Natural killer cell (primary cell): ENCODE measurements at regions not wholly inside any gene's neighbourhood (a gene's known extent, or its start where the extent isn't known, plus 50 kb on each side); places are given as distances from the start of the nearest gene placed in this dataset.
"Not testable (repeated sequence)": the region's sequence is repeated elsewhere in the genome, so short reads cannot be mapped to it uniquely, and the experiment has no call there.

Experiments used
- ATAC-seq, 3 donors: fragments of 150-1000 bp in 2 of 3; fragments of 200-7000 bp in 1 of 3; cut with Tn5 transposase; 1 replicate in 1 of 3; 2 replicates in 2 of 3; pipeline ENCODE4 v1.10.0; 2021; ENCODE audit warnings: mild to moderate bottlenecking in 2 of 3, moderate library complexity in 2 of 3
- DNase-seq, 2 donors: peaks; one replicate each; pipeline versions ENCODE4 v3.0.0 to v3.0.0-alpha.2; 2013 to 2021; ENCODE audit warnings: mixed read lengths in 1 of 2
- H3K27ac ChIP-seq: one replicate; pipeline ENCODE4 v1.5.1; 2013; ENCODE audit warnings: mild to moderate bottlenecking, low read length
- H3K27me3 ChIP-seq: one replicate; pipeline ENCODE4 v1.6.1; 2013; ENCODE audit warnings: low read length; ENCODE audit not compliant: control insufficient read depth, insufficient read depth
- H3K36me3 ChIP-seq: one replicate; pipeline ENCODE4 v1.6.1; 2013; ENCODE audit warnings: low read length; ENCODE audit not compliant: control insufficient read depth, insufficient read depth
- H3K4me1 ChIP-seq: one replicate; pipeline ENCODE4 v1.6.1; 2013; ENCODE audit warnings: low read length; ENCODE audit not compliant: control insufficient read depth, insufficient read depth
- H3K4me3 ChIP-seq: one replicate; pipeline ENCODE4 v1.5.1; 2013; ENCODE audit warnings: low read length
- H3K9me3 ChIP-seq: one replicate; pipeline ENCODE4 v1.6.1; 2013; ENCODE audit warnings: low read length; ENCODE audit not compliant: control insufficient read depth, insufficient read depth
- H3K27ac Mint-ChIP-seq, 2 donors: one replicate each; pipeline ENCODE4 v1.8.0; 2022; ENCODE audit warnings: mild to moderate bottlenecking in 2 of 2, mixed read lengths in 2 of 2, moderate library complexity in 1 of 2
- H3K27me3 Mint-ChIP-seq, 2 donors: one replicate each; pipeline ENCODE4 v1.8.0; 2022; ENCODE audit warnings: low read depth in 2 of 2, mixed read lengths in 2 of 2
- H3K36me3 Mint-ChIP-seq: one replicate; pipeline ENCODE4 v1.8.0; 2022; ENCODE audit warnings: mixed read lengths
- H3K4me1 Mint-ChIP-seq, 2 donors: one replicate each; pipeline ENCODE4 v1.8.0; 2022; ENCODE audit warnings: mixed read lengths in 2 of 2
- H3K4me3 Mint-ChIP-seq: one replicate; pipeline ENCODE4 v1.8.0; 2022; ENCODE audit warnings: mild to moderate bottlenecking, moderate library complexity, mixed read lengths
- H3K9me3 Mint-ChIP-seq, 2 donors: one replicate each; pipeline ENCODE4 v1.8.0; 2022; ENCODE audit warnings: mixed read lengths in 2 of 2
- CTCF ChIP-seq: fragments of 200-600 bp; IDR thresholded peaks from one replicate; pipeline ENCODE4 v1.8.0; 2022; ENCODE audit warnings: antibody characterized with exemption
- WGBS: methylation state at CpG from one replicate; pipeline ENCODE4 v1.1.7; 2013; ENCODE audit warnings: missing lambda C conversion rate; ENCODE audit not compliant: insufficient coverage; 5-methylcytosine and 5-hydroxymethylcytosine counted together
- intact Hi-C: fragments of 100-400 bp; cut with micrococcal nuclease; formaldehyde crosslinking; loops from one replicate; pipeline ENCODE4 v1.14.2; 2022

GRCh38 chr12:25707056-25707455 lies 154.0 kb upstream of the LMNTD1 start:
- no peak overlapping the region for H3K4me3 Mint-ChIP-seq
- intact Hi-C loops, result no loop called here
- no peaks in the 10 kb centered on the region for H3K27me3 Mint-ChIP-seq
- Histone ChIP-seq H3K27ac (no peak overlapping the region), H3K36me3 (no peaks in the 10 kb centered on the region), H3K4me3 (no peak overlapping the region), H3K9me3 (peaks cover 5% of the 10 kb centered on the region), H3K4me1 (no peaks in the 10 kb centered on the region), H3K27me3 (no peaks in the 10 kb centered on the region)
- no peak for TF ChIP-seq CTCF
- H3K9me3 Mint-ChIP-seq, result no peaks in the 10 kb centered on the region
- no peak for ATAC-seq
- no peaks in the 10 kb centered on the region for H3K36me3 Mint-ChIP-seq
- H3K4me1 Mint-ChIP-seq, result no peaks in the 10 kb centered on the region
- no peak overlapping the region for H3K27ac Mint-ChIP-seq
- no peak for DNase-seq

GRCh38 chr12:25708661-25709060 lies 155.6 kb upstream of the LMNTD1 start:
- Mint-ChIP-seq H3K27me3 (no peaks in the 10 kb centered on the region), H3K4me3 (no peak overlapping the region), H3K36me3 (no peaks in the 10 kb centered on the region), H3K4me1 (no peaks in the 10 kb centered on the region), H3K27ac (no peak overlapping the region), H3K9me3 (no peaks in the 10 kb centered on the region)
- H3K4me3 ChIP-seq, result no peak overlapping the region
- no peak for DNase-seq
- ATAC-seq, result no peak
- intact Hi-C loops, result no loop called here
- no peaks in the 10 kb centered on the region for H3K36me3 ChIP-seq
- H3K4me1 ChIP-seq, result no peaks in the 10 kb centered on the region
- no peak for TF ChIP-seq CTCF
- WGBS, result 77% methylated on average over 2 of the region's 2 CpGs
- H3K27ac ChIP-seq, result no peak overlapping the region
- peaks cover 5% of the 10 kb centered on the region for H3K9me3 ChIP-seq
- H3K27me3 ChIP-seq, result no peaks in the 10 kb centered on the region

- no peaks in the 10 kb centered on the region for H3K4me1 Mint-ChIP-seq
- no peaks in the 10 kb centered on the region for H3K9me3 Mint-ChIP-seq
Observed at GRCh38 chr12:25710128-25710527, 157.0 kb upstream of the LMNTD1 start.

DNA sequence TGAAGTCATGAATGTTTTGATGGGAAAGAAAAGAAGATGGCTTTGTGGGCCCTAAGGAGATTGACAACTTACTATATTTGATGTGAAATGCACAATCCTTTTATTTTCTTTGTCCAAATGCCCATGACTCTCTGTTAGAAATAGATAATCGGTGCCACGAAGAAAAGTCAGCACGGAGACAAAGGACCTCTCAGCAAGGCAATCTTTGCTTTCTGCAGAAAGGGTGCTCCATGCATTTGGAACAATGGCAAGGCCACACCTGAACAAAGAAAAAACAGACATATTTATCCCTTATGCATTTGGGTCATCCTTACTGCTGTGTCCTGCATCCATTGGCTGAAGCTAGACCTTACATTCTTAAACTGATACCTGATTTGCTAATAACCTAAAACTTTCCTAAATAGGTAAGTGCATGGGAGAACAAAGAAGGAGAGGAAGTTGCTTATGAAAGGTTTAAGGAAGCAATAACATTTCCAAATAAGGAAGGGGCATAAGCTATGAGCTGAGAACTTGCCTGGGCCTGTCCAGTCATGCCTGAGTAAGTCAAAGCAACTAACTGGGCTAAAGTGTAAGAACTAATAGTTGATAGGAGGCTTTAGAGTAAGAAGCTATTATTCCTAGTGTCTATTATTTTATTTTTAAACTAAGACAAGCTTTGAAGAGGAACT lies 158.0 kb upstream of the LMNTD1 start:
- H3K27ac ChIP-seq, intact Hi-C loops, H3K9me3 ChIP-seq, H3K4me1 ChIP-seq, H3K36me3 ChIP-seq, ATAC-seq, H3K4me1 Mint-ChIP-seq, H3K4me3 Mint-ChIP-seq, H3K9me3 Mint-ChIP-seq, H3K27ac Mint-ChIP-seq, H3K27me3 ChIP-seq, H3K27me3 Mint-ChIP-seq, H3K4me3 ChIP-seq, H3K36me3 Mint-ChIP-seq, DNase-seq: not testable (repeated sequence)
- WGBS, result 87% methylated on average over 3 of the region's 3 CpGs

More at GRCh38 chr12:25710128-25710527, 157.0 kb upstream of the LMNTD1 start:
- no peak for TF ChIP-seq CTCF
- intact Hi-C loops, result no loop called here
- Histone ChIP-seq H3K36me3 (no peaks in the 10 kb centered on the region), H3K4me1 (no peaks in the 10 kb centered on the region), H3K9me3 (peaks cover 5% of the 10 kb centered on the region), H3K27ac (no peak overlapping the region), H3K4me3 (no peak overlapping the region), H3K27me3 (no peaks in the 10 kb centered on the region)
- Mint-ChIP-seq H3K27me3 (no peaks in the 10 kb centered on the region), H3K4me3 (no peak overlapping the region), H3K27ac (no peak overlapping the region), H3K36me3 (no peaks in the 10 kb centered on the region)
- no CpG with 5 or more reads among the region's 2 CpGs for WGBS
- no peak for ATAC-seq
- no peak for DNase-seq
